SK-N-SH (cell line): ENCODE measurements at regions not wholly inside any gene's neighbourhood (a gene's known extent, or its start where the extent isn't known, plus 50 kb on each side); places are given as distances from the start of the nearest gene placed in this dataset.

ENCODE experiments used
- CTCF ChIA-PET: fragments of 300-600, 350-600 bp; formaldehyde crosslinking; extraction: SDS; loops from one replicate; lab custom pipeline; 2021; lab: Yijun Ruan, JAX
- POLR2A ChIA-PET: fragments of 350-600 bp; sonication (Branson Sonifier 250); formaldehyde crosslinking; extraction: SDS; loops from one replicate; lab custom pipeline; 2020; ENCODE audit warnings: antibody characterized with exemption, inconsistent platforms; lab: Yijun Ruan, JAX
- DNase-seq: peaks from one replicate; pipeline ENCODE4 v3.0.0; 2012
- H2AFZ ChIP-seq: fragments of 200-600 bp; sonication (generic); 2 replicates; pipeline ENCODE4 v1.8.1; 2016; ENCODE audit warnings: antibody characterized with exemption, mild to moderate bottlenecking, low read depth
- H3F3A ChIP-seq: fragments of 200-600 bp; sonication (generic); replicated peaks from 2 replicates; pipeline ENCODE3; 2016; ENCODE audit warnings: antibody characterized with exemption, mild to moderate bottlenecking; ENCODE audit not compliant: insufficient read depth
- H3K27ac ChIP-seq, 2 experiments: fragments of 200-500 bp in 1 of 2; fragments of 200-600 bp in 1 of 2; sonication (Bioruptor generic) in 1 of 2; sonication (generic), shearing (Covaris generic) in 1 of 2; 2 replicates each; pipeline versions ENCODE4 v1.5.1 to v1.6.1; 2014 to 2016; ENCODE audit warnings: low read depth in 2 of 2, inconsistent platforms in 1 of 2, low read length in 1 of 2, mild to moderate bottlenecking in 1 of 2, mixed read lengths in 1 of 2
- H3K27me3 ChIP-seq: fragments of 200-600 bp; sonication (generic), shearing (Covaris generic); 2 replicates; pipeline ENCODE4 v1.6.1; 2016; ENCODE audit warnings: mixed run types; ENCODE audit not compliant: insufficient read depth
- H3K36me3 ChIP-seq, 2 experiments: fragments of 200-500 bp in 1 of 2; fragments of 200-600 bp in 1 of 2; sonication (Bioruptor generic) in 1 of 2; sonication (generic) in 1 of 2; replicated peaks in 1 of 2; 2 replicates each; pipeline versions ENCODE3 to v1.5.1; 2014 to 2016; ENCODE audit warnings: low read length in 1 of 2, mild to moderate bottlenecking in 1 of 2; ENCODE audit not compliant: insufficient read depth in 2 of 2, control insufficient read depth in 1 of 2
- H3K4me1 ChIP-seq, 2 experiments: fragments of 200-500 bp in 1 of 2; fragments of 200-600 bp in 1 of 2; sonication (Bioruptor generic) in 1 of 2; sonication (generic), shearing (Covaris generic) in 1 of 2; 2 replicates each; pipeline versions ENCODE4 v1.5.1 to v1.6.1; 2014 to 2016; ENCODE audit warnings: low read depth in 1 of 2, low read length in 1 of 2, mixed run types in 1 of 2; ENCODE audit not compliant: insufficient read depth in 2 of 2, control insufficient read depth in 1 of 2
- H3K4me2 ChIP-seq: fragments of 200-600 bp; sonication (generic), shearing (Covaris generic); 2 replicates; pipeline ENCODE4 v1.6.1; 2017; ENCODE audit warnings: mixed run types
- H3K4me3 ChIP-seq, 2 experiments: fragments of 200-500 bp in 1 of 2; fragments of 200-600 bp in 1 of 2; sonication (Bioruptor generic) in 1 of 2; sonication (generic), shearing (Covaris generic) in 1 of 2; 2 replicates each; pipeline versions ENCODE4 v1.5.1 to v1.8.1; 2014 to 2016; ENCODE audit warnings: low read depth in 2 of 2, inconsistent platforms in 1 of 2, low read length in 1 of 2, mild to moderate bottlenecking in 1 of 2, mixed read lengths in 1 of 2, moderate library complexity in 1 of 2
- H3K79me2 ChIP-seq: fragments of 200-600 bp; sonication (generic); 2 replicates; pipeline ENCODE4 v1.8.1; 2017; ENCODE audit warnings: mild to moderate bottlenecking; ENCODE audit not compliant: insufficient read depth
- H3K9ac ChIP-seq: fragments of 200-600 bp; sonication (generic); 2 replicates; pipeline ENCODE4 v1.6.1; 2017; ENCODE audit warnings: mixed run types
- H3K9me2 ChIP-seq: fragments of 200-600 bp; sonication (generic); 2 replicates; pipeline ENCODE4 v1.6.1; 2017; ENCODE audit warnings: mixed run types
- H3K9me3 ChIP-seq: fragments of 200-600 bp; sonication (generic); 2 replicates; pipeline ENCODE4 v1.6.1; 2017; ENCODE audit warnings: mixed run types, mild to moderate bottlenecking, moderate library complexity
- H4K20me1 ChIP-seq: fragments of 200-600 bp; sonication (generic); 2 replicates; pipeline ENCODE4 v1.6.1; 2017; ENCODE audit warnings: mild to moderate bottlenecking, mixed run types; ENCODE audit not compliant: insufficient read depth
- ELF1 ChIP-seq: IDR thresholded peaks from 2 replicates; pipeline ENCODE4 v1.4.0; 2012
- EP300 ChIP-seq, 2 experiments: IDR thresholded peaks; 2 replicates each; pipeline versions ENCODE4 v1.4.0 to v1.6.1; 2012; ENCODE audit warnings: borderline replicate concordance in 1 of 2, low read depth in 1 of 2, low read length in 1 of 2
- FOXJ3 ChIP-seq: sonication (generic); formaldehyde crosslinking; IDR thresholded peaks from 2 replicates; pipeline ENCODE4 v1.5.1; 2020; ENCODE audit warnings: mild to moderate bottlenecking, missing genetic modification reagents
- GABPA ChIP-seq: IDR thresholded peaks from 2 replicates; pipeline ENCODE4 v1.4.0; 2012; ENCODE audit warnings: low read depth, mild to moderate bottlenecking
- MEF2A ChIP-seq: IDR thresholded peaks from 2 replicates; pipeline ENCODE4 v1.4.0; 2012; ENCODE audit warnings: low read depth, borderline replicate concordance
- PBX3 ChIP-seq: IDR thresholded peaks from 2 replicates; pipeline ENCODE4; 2012
- SMC3 ChIP-seq: IDR thresholded peaks from 2 replicates; pipeline ENCODE4 v1.6.1; 2012; ENCODE audit warnings: low read depth, low read length, improper control_type of control experiment
- TCF12 ChIP-seq: IDR thresholded peaks from 2 replicates; pipeline ENCODE4 v1.4.0; 2012
- USF2 ChIP-seq: fragments of 150-350 bp; IDR thresholded peaks from 2 replicates; pipeline ENCODE4 v1.6.1; 2017; ENCODE audit warnings: antibody characterized with exemption, low read length, low read depth, borderline replicate concordance
- YY1 ChIP-seq: IDR thresholded peaks from 2 replicates; pipeline ENCODE4 v1.4.0; 2012; ENCODE audit warnings: low read depth, mild to moderate bottlenecking
- ZBTB33 ChIP-seq: IDR thresholded peaks from 2 replicates; pipeline ENCODE4 v1.4.0; 2012; ENCODE audit warnings: low read depth, borderline replicate concordance
- WGBS: methylation state at CpG from one replicate; pipeline ENCODE4 v1.1.6; 2017; ENCODE audit warnings: low lambda C conversion rate; 5-methylcytosine and 5-hydroxymethylcytosine counted together

- ChIA-PET POLR2A (no interaction called here), CTCF (no interaction called here)
- H4K20me1 ChIP-seq, result no peaks in the 10 kb centered on the region
- no peak overlapping the region for H3K9ac ChIP-seq
- 18% methylated on average over 3 of the region's 3 CpGs for WGBS
- H3K9me2 ChIP-seq, result no peaks in the 10 kb centered on the region
- no peak overlapping the region for H3K27ac ChIP-seq
- TF ChIP-seq YY1, result no peak
- TF ChIP-seq MEF2A, result no peak
- no peak for TF ChIP-seq PBX3
- no peak for TF ChIP-seq ELF1
- no peaks in the 10 kb centered on the region for H3F3A ChIP-seq
- no peaks in the 10 kb centered on the region for H3K27me3 ChIP-seq
- no peak overlapping the region for H2AFZ ChIP-seq
- no peaks in the 10 kb centered on the region for H3K36me3 ChIP-seq
- no peaks in the 10 kb centered on the region for H3K4me1 ChIP-seq
- no peak for DNase-seq
- H3K4me3 ChIP-seq, result no peak overlapping the region
- no peaks in the 10 kb centered on the region for H3K79me2 ChIP-seq
- H3K4me2 ChIP-seq, result no peak overlapping the region
- H3K9me3 ChIP-seq, result no peaks in the 10 kb centered on the region
Observed at GRCh38 chr5:63070001-63070400, 491.4 kb downstream of the LRRC70 start.

- ChIA-PET POLR2A (no interaction called here), CTCF (no interaction called here)
- no peak for DNase-seq
- Histone ChIP-seq H3K36me3 (no peaks in the 10 kb centered on the region), H3K4me2 (no peak overlapping the region), H4K20me1 (no peaks in the 10 kb centered on the region), H3K9ac (no peak overlapping the region), H3K9me3 (no peaks in the 10 kb centered on the region), H3K9me2 (no peaks in the 10 kb centered on the region), H3K27me3 (no peaks in the 10 kb centered on the region), H2AFZ (no peak overlapping the region), H3K4me1 (no peaks in the 10 kb centered on the region), H3K27ac (no peak overlapping the region), H3K79me2 (no peaks in the 10 kb centered on the region), H3K4me3 (no peak overlapping the region), H3F3A (no peaks in the 10 kb centered on the region)
- TF ChIP-seq USF2 (no peak), GABPA (no peak), FOXJ3 (CRISPR knock-in tag) (no peak), ZBTB33 (no peak), SMC3 (no peak), TCF12 (no peak), EP300 (IDR thresholded peaks at IDR 0.05; ENCODE audit: borderline replicate concordance in 1 of 2, low read depth in 1 of 2, low read length in 1 of 2) (no peak), ELF1 (no peak)
- WGBS, result 33% methylated on average over 1 of the region's 1 CpG
Observed at GRCh38 chr5:63055421-63055820, 476.8 kb downstream of the LRRC70 start.
